GM12874 (cell line): ENCODE measurements at regions not wholly inside any gene's neighbourhood (a gene's known extent, or its start where the extent isn't known, plus 50 kb on each side); places are given as distances from the start of the nearest gene placed in this dataset.

Source experiments
- TF ChIP-seq, protein P1 (sequence below): IDR thresholded peaks from 2 replicates; pipeline ENCODE4 v1.5.1; 2011; ENCODE audit warnings: low read depth, mild to moderate bottlenecking, control low read depth, low read length, moderate library complexity; ENCODE audit not compliant: insufficient read depth

DNA sequence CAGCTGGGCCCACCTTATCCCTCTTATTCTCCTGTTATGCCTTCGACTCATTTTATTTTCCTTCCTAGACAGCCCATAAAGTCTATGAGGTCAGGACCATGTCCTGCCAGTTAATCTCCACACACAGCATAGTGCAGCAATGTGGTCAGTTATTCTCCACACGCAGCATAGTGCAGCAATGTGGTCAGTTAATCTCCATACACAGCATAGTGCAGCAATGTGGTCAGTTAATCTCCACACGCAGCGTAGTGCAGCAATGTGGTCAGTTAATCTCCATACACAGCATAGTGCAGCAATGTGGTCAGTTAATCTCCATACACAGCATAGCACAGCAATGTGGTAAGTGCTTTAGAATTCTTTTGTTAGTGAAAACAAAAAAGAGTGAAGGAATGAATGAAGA is 77.8 kb downstream of the TEX36 start:
- TF ChIP-seq, protein P1, sequence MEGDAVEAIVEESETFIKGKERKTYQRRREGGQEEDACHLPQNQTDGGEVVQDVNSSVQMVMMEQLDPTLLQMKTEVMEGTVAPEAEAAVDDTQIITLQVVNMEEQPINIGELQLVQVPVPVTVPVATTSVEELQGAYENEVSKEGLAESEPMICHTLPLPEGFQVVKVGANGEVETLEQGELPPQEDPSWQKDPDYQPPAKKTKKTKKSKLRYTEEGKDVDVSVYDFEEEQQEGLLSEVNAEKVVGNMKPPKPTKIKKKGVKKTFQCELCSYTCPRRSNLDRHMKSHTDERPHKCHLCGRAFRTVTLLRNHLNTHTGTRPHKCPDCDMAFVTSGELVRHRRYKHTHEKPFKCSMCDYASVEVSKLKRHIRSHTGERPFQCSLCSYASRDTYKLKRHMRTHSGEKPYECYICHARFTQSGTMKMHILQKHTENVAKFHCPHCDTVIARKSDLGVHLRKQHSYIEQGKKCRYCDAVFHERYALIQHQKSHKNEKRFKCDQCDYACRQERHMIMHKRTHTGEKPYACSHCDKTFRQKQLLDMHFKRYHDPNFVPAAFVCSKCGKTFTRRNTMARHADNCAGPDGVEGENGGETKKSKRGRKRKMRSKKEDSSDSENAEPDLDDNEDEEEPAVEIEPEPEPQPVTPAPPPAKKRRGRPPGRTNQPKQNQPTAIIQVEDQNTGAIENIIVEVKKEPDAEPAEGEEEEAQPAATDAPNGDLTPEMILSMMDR: no peak

DNA sequence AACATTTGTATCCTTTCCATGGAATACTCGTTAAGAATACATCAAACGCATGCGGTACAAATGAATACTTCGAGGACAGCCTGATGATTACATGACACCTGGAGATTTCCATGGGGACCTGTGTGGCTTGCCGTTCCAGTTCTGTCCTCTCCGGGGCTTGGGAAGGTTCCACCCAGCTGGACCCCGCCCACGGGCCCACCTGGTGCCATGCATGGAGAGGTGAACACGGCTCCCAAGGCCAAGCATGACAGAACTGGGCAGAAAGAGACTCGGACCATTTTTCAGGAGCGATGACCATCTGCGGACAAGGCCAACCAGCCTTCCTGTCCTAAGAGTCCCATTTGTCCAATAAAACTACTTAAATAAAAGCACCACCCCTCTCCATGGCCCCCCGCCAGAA is 80.1 kb downstream of the TEX36 start:
- TF ChIP-seq, protein P1: no peak

DNA sequence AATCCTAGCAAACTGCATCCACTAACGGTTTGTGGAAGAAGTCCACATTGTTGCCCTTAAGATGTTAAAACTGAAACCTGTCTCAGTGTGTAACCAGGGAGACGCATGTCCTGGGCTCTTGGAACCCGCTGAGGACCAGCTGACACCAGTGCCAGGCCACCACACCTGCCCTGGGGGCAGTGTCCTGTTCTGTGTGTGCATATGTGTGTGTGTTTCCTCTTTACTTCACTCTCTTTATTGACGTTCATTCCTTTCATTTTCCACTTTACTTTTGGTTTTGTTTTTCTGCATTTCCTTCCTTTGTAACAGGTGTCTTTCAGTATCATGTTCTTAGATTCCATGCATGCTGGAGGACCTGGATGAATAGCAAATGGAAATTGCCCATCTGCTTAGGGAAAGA is 83.8 kb downstream of the TEX36 start:
- TF ChIP-seq, protein P1: no peak

DNA sequence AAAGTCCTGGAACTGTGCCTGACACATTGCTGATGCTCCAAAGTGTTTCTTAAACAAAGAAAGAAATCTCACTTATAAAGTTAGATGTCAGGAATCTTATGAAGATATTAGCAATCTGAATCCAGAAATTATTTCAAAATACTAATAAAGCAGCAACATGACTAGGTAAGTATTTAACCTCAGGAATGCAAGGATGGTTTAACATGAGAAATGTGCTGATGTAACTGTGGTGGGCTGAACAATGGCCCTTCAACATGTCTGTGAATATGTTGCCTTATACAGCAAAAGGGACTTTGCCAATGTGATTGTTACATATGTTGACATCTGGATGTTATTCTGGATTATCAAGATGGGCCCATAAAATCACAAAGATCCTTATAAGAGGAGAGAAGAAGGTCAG is 87.1 kb downstream of the TEX36 start:
- TF ChIP-seq, protein P1: no peak

DNA sequence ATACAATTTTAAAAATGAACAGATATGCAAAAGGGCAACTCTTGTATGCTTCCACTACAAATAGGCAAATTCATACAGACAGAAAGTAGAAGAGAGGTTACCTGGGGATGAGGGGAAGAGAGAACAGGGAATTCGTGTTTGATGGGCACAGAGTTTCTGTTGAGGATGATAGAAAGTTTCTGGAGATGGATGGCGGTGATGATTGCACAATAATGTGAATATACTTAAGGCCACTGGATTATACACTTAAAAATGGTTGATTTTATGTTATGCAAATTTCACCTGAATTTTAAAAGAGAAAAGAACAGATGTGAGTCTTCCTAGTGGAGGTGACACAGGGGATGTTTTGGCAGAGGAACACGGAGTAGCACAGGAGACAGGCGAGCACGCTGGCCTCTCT is 89.3 kb downstream of the TEX36 start:
- TF ChIP-seq, protein P1: no peak

DNA sequence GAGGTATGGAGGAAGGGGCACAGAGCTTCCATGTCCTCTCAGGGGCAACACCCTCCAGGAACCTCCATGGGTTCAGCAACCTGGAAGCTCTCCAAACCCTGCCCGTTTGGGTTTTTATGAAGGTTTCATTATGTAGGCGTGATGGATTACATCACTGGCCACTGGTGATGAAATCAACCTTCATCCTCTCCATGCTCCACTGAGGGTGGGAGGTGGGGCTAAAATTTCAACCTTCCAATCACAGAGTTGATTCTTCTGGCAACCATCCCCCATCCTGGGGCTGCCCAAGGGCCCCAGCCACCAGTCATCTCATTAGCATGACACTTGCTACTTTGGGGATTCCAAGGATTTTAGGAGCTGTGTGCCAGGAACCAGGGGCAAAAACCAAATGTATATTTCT is 90.1 kb downstream of the TEX36 start:
- TF ChIP-seq, protein P1: no peak

DNA sequence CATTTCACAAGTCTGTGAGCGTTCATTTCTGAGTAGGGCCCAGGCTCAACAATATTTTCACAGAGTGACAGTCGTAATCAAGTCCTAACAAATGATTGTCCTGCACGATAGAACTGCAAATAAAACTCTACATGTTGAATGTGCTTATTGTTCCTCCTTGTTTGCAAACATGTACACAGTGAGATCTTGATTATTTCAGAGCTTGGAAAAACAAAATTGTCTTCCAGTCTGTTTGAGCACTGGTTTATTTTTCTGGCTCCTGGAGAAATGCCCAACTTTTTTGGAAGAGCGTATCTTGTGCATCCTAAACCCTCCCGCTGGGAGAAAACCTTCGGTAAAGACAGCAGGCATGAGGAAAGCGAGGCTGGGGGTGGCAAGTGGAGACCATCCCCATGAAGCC is 91.1 kb downstream of the TEX36 start:
- TF ChIP-seq, protein P1: no peak

DNA sequence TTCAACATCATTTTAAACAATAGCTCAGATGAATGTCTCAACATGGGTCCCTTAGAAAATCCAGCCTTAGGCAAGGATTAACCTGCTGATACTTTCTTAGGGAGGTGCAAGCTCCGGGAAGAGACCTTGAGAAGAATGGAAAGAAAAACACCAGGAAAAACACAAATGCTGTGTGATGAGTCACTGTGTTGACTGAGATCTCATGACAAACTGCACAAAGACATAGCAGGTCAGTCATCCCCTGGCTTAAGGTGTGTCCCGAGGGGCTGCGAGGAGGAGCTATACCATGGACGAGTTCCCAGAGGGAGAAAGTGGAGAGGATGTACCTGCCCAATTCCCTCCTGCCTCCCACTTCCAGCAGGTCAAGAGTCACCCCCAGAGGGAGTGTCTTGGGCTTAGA is 98.0 kb downstream of the TEX36 start:
- TF ChIP-seq, protein P1: no peak
